H1 (cell line): ENCODE measurements at regions not wholly inside any gene's neighbourhood (a gene's known extent, or its start where the extent isn't known, plus 50 kb on each side); places are given as distances from the start of the nearest gene placed in this dataset.

ENCODE experiments used
- PHF8 ChIP-seq: fragments of 200-600 bp; sonication (generic); conservative IDR thresholded peaks from 2 replicates; pipeline ENCODE4 v1.7.1; 2012; ENCODE audit warnings: low read depth, mild to moderate bottlenecking, inconsistent platforms, low read length, moderate library complexity
- RAD21 ChIP-seq, 2 experiments: IDR thresholded peaks in 1 of 2; conservative IDR thresholded peaks in 1 of 2; 2 replicates each; pipeline ENCODE4 v1.6.1; 2011; ENCODE audit warnings: low read depth in 2 of 2, low read length in 2 of 2, improper control_type of control experiment in 1 of 2, inconsistent platforms in 1 of 2, mild to moderate bottlenecking in 1 of 2, moderate library complexity in 1 of 2
- TF ChIP-seq, protein P1 (sequence below), 3 experiments: IDR thresholded peaks; 1 replicate in 2 of 3; 2 replicates in 1 of 3; pipeline versions ENCODE4 v1.5.1 to v1.6.1; 2011; ENCODE audit warnings: low read length in 3 of 3, mild to moderate bottlenecking in 3 of 3, inconsistent platforms in 2 of 3, low read depth in 1 of 3, moderate library complexity in 1 of 3; ENCODE audit not compliant: insufficient read depth in 1 of 3; ENCODE audit errors: control extremely low read depth in 1 of 3

DNA sequence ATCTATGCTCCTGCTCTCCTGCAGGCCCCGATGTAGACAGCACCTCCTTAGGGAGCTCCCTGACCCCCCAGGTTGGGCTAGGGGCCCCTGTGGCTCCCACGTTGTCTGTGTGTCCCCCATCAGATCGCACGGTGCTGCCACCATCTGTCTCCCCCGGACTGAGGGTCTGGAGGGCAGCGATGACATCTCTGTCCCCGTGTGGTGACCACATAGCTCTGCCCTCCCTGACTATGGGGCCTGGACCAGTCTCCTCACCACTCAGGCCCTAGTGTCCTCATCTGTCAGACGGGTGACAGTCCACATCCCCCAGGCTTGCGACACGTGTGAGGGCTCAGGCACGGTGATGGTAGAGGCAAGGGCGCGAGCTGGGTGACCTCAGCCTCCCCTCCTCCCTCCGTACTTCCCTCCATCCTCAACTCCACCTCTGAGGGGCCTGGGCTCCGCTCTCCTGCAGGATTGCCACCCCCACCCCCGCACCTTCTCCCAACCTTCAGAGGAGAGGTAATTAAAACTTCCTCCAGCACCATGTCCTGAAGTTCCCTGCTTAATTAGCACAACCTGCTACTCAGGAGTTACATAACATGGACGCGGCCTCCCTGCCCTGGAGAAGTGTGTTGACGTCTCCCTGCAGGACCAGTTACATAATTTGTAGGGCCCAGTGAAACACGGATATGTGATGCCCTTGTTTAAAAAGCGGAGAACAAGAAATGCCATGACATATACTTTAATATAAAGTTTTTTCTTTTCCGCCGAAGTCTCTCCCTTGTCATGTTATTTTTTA lies 288.2 kb downstream of the PTPRU start (continued):
- TF ChIP-seq, protein P1, sequence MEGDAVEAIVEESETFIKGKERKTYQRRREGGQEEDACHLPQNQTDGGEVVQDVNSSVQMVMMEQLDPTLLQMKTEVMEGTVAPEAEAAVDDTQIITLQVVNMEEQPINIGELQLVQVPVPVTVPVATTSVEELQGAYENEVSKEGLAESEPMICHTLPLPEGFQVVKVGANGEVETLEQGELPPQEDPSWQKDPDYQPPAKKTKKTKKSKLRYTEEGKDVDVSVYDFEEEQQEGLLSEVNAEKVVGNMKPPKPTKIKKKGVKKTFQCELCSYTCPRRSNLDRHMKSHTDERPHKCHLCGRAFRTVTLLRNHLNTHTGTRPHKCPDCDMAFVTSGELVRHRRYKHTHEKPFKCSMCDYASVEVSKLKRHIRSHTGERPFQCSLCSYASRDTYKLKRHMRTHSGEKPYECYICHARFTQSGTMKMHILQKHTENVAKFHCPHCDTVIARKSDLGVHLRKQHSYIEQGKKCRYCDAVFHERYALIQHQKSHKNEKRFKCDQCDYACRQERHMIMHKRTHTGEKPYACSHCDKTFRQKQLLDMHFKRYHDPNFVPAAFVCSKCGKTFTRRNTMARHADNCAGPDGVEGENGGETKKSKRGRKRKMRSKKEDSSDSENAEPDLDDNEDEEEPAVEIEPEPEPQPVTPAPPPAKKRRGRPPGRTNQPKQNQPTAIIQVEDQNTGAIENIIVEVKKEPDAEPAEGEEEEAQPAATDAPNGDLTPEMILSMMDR (IDR thresholded peaks at IDR 0.05; ENCODE audit: control extremely low read depth in 1 of 3, insufficient read depth in 1 of 3, low read depth in 1 of 3, low read length in 3 of 3) = no peak
- TF ChIP-seq PHF8 = no peak
- TF ChIP-seq RAD21 (IDR thresholded peaks at IDR 0.05 in 1 of 2, conservative IDR thresholded peaks at IDR 0.05 in 1 of 2; ENCODE audit: low read depth in 2 of 2, low read length in 2 of 2) = no peak
